BJ (cell line): ENCODE measurements at regions not wholly inside any gene's neighbourhood (a gene's known extent, or its start where the extent isn't known, plus 50 kb on each side); places are given as distances from the start of the nearest gene placed in this dataset.
"Not testable (repeated sequence)": the region's sequence is repeated elsewhere in the genome, so short reads cannot be mapped to it uniquely, and the experiment has no call there.

Experiments used
- CTCF ChIA-PET: fragments of 350-600 bp; formaldehyde crosslinking; extraction: SDS; loops from one replicate; lab custom pipeline; 2021; ENCODE audit warnings: antibody characterized with exemption, inconsistent platforms; lab: Yijun Ruan, JAX
- POLR2A ChIA-PET: fragments of 300-600 bp; sonication (Branson Sonifier 250); formaldehyde crosslinking; extraction: SDS; loops from one replicate; lab custom pipeline; 2021; ENCODE audit warnings: antibody characterized with exemption; lab: Charles Lee
- DNase-seq: peaks from one replicate; pipeline ENCODE4 v3.0.0-alpha.2; 2011; ENCODE audit warnings: low read depth
- H3K27me3 ChIP-seq: 2 replicates; pipeline ENCODE4 v1.6.0; 2011; ENCODE audit warnings: low read length; ENCODE audit not compliant: control insufficient read depth, insufficient read depth
- H3K36me3 ChIP-seq: 2 replicates; pipeline ENCODE4 v1.5.1; 2011; ENCODE audit warnings: low read length; ENCODE audit not compliant: control insufficient read depth, insufficient read depth
- H3K4me3 ChIP-seq: 2 replicates; pipeline ENCODE4 v1.5.1; 2011; ENCODE audit warnings: low read depth, mild to moderate bottlenecking, control low read depth, low read length
- CTCF ChIP-seq: IDR thresholded peaks from 2 replicates; pipeline ENCODE4 v1.5.1; 2011; ENCODE audit warnings: low read depth, mild to moderate bottlenecking, control low read depth, inconsistent platforms, low read length, moderate library complexity; ENCODE audit not compliant: insufficient read depth

GRCh38 chr4:188435381-188435780 is 296.1 kb downstream of the TRIML1 start:
- H3K27me3 ChIP-seq: no peaks in the 10 kb centered on the region
- TF ChIP-seq CTCF: no peak
- ChIA-PET CTCF (no interaction called here), POLR2A (no interaction called here)
- no peak overlapping the region for H3K4me3 ChIP-seq
- H3K36me3 ChIP-seq: no peaks in the 10 kb centered on the region
- no peak for DNase-seq

GRCh38 chr4:188437535-188437934 is 298.3 kb downstream of the TRIML1 start:
- Histone ChIP-seq H3K27me3 (no peaks in the 10 kb centered on the region), H3K4me3 (no peak overlapping the region), H3K36me3 (no peaks in the 10 kb centered on the region)
- CTCF ChIA-PET: no interaction called here
- POLR2A ChIA-PET: no interaction called here
- TF ChIP-seq CTCF: no peak
- no peak for DNase-seq

GRCh38 chr4:188438391-188438824 is 299.2 kb downstream of the TRIML1 start:
- H3K36me3 ChIP-seq, CTCF ChIA-PET, H3K27me3 ChIP-seq, DNase-seq, H3K4me3 ChIP-seq, POLR2A ChIA-PET: not testable (repeated sequence)

- POLR2A ChIA-PET: no interaction called here
- no peak for DNase-seq
- no peaks in the 10 kb centered on the region for H3K36me3 ChIP-seq
- no peak for TF ChIP-seq CTCF
- no peaks in the 10 kb centered on the region for H3K27me3 ChIP-seq
- no peak overlapping the region for H3K4me3 ChIP-seq
- CTCF ChIA-PET: no interaction called here
Measured at GRCh38 chr4:188439641-188440311, 300.5 kb downstream of the TRIML1 start.

- H3K36me3 ChIP-seq: no peaks in the 10 kb centered on the region
- DNase-seq: no peak
- no peaks in the 10 kb centered on the region for H3K27me3 ChIP-seq
- CTCF ChIA-PET: no interaction called here
- TF ChIP-seq CTCF: no peak
- POLR2A ChIA-PET: no interaction called here
- no peak overlapping the region for H3K4me3 ChIP-seq
Measured at GRCh38 chr4:188444500-188444899, 305.3 kb downstream of the TRIML1 start.

GRCh38 chr4:188448996-188449395 is 309.8 kb downstream of the TRIML1 start:
- H3K36me3 ChIP-seq, POLR2A ChIA-PET, H3K4me3 ChIP-seq, DNase-seq, H3K27me3 ChIP-seq, CTCF ChIA-PET: not testable (repeated sequence)
